SHP77 (cell line): ENCODE measurements at regions not wholly inside any gene's neighbourhood (a gene's known extent, or its start where the extent isn't known, plus 50 kb on each side); places are given as distances from the start of the nearest gene placed in this dataset.
"Not testable (repeated sequence)": the region's sequence is repeated elsewhere in the genome, so short reads cannot be mapped to it uniquely, and the experiment has no call there.

Experiments
- DNase-seq, 2 experiments: peaks; one replicate each; lab custom pipeline; 2025; lab: John Stamatoyannopoulos, UW

GRCh38 chr3:59411186-59411585 lies 361.4 kb upstream of the CFAP20DC start:
- DNase-seq: no peak

GRCh38 chr3:59408047-59408624 lies 358.3 kb upstream of the CFAP20DC start:
- DNase-seq: no peak

- no peak for DNase-seq
Observed at GRCh38 chr3:59407425-59407824, 357.6 kb upstream of the CFAP20DC start.

GRCh38 chr3:59406943-59407342 lies 357.1 kb upstream of the CFAP20DC start:
- DNase-seq: no peak

GRCh38 chr3:59404851-59405250 lies 355.0 kb upstream of the CFAP20DC start:
- no peak for DNase-seq

GRCh38 chr3:59404064-59404463 lies 354.2 kb upstream of the CFAP20DC start:
- no peak for DNase-seq

GRCh38 chr3:59401924-59402323 lies 352.1 kb upstream of the CFAP20DC start:
- DNase-seq: no peak

GRCh38 chr3:59392116-59392515 lies 342.3 kb upstream of the CFAP20DC start:
- DNase-seq: no peak

GRCh38 chr3:59391131-59391530 lies 341.3 kb upstream of the CFAP20DC start:
- DNase-seq: no peak

- no peak for DNase-seq
Observed at GRCh38 chr3:59388555-59389270, 338.9 kb upstream of the CFAP20DC start.

- no peak for DNase-seq
Observed at GRCh38 chr3:59386165-59386564, 336.3 kb upstream of the CFAP20DC start.

- DNase-seq: no peak
Observed at GRCh38 chr3:59385547-59385946, 335.7 kb upstream of the CFAP20DC start.

- DNase-seq: no peak
Observed at GRCh38 chr3:59381282-59381681, 331.5 kb upstream of the CFAP20DC start.

GRCh38 chr3:59380146-59380545 lies 330.3 kb upstream of the CFAP20DC start:
- DNase-seq: no peak

- no peak for DNase-seq
Observed at GRCh38 chr3:59374818-59375211, 325.0 kb upstream of the CFAP20DC start.

GRCh38 chr3:59374091-59374817 lies 324.4 kb upstream of the CFAP20DC start:
- DNase-seq: no peak

GRCh38 chr3:59372346-59372745 lies 322.5 kb upstream of the CFAP20DC start:
- no peak for DNase-seq

- DNase-seq: no peak
Observed at GRCh38 chr3:59368900-59369675, 319.3 kb upstream of the CFAP20DC start.

GRCh38 chr3:59367150-59367549 lies 317.3 kb upstream of the CFAP20DC start:
- DNase-seq: no peak

- no peak for DNase-seq
Observed at GRCh38 chr3:59366218-59366617, 316.4 kb upstream of the CFAP20DC start.

GRCh38 chr3:59364496-59364895 lies 314.7 kb upstream of the CFAP20DC start:
- no peak for DNase-seq

- not testable (repeated sequence) for DNase-seq
Observed at GRCh38 chr3:59360312-59360711, 310.5 kb upstream of the CFAP20DC start.
